ENCODE measurements at regions not wholly inside any gene's neighbourhood (a gene's known extent, or its start where the extent isn't known, plus 50 kb on each side); places are given as distances from the start of the nearest gene placed in this dataset.

- DNase-seq, result no peak
These were observed 158.0 kb downstream of the TM9SF2 start for GRCh38 chr13:99659226-99659625.

GRCh38 chr13:99658261-99658991, 157.2 kb downstream of the TM9SF2 start:
- DNase-seq, result no peak

GRCh38 chr13:99657848-99658260, 156.6 kb downstream of the TM9SF2 start:
- DNase-seq, result no peak

DNA sequence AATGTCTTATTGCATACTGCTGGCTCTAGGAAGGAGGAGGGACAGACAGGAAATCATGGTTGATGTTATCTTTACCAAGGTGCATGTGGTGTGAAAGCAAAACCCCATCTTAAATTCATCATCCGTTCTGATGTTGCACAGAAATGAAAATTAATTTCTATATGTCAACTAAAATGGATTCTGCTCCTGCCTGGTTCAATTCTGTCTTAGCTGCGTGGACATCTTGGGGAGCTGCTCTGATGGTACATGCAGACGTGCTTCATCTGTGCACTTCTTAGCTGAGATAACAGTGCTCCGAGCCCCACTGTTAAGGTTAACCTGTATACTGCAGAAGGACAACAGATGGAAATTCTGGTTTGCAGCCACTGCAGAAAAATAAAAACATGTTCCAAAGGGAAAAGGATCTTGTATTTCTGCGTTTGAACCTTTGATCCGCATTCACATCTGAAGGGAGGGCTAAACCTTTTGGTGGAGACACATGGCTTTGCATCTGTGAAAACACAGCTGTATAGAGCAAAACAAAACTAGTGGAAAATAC, 155.6 kb downstream of the TM9SF2 start:
- DNase-seq, result no peak

DNA sequence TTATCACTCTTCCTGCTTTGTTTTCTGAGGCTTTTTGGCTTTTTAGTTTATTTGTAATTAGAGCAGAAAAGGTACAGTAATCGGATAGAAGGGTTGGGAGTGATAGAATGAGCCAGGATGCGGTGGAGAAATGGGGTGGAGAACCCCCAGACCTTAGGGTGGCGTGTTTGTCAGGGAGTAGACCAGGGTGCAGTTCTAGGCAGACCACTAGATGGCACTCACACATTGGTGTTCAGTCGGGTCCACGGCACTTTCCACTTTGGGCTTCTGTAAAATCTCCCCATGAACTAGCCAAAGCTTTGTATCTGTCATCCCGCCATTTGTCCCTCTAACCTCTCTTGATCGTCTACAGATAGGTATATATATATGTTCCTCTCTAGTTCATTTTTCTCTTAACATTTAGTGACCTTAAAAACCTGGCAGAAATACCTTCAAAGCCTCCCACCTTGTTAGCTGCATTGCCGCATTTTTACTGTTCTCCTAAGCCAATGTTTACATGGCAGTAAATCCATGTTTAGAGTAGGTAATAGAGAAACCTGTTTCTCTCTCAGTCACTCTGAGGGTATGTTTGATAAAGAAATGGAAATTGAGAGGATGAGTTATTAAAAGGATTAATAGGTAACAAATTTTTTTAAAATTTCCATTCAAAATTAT, 154.9 kb downstream of the TM9SF2 start:
- peak; percentile 9 for DNase-seq

DNA sequence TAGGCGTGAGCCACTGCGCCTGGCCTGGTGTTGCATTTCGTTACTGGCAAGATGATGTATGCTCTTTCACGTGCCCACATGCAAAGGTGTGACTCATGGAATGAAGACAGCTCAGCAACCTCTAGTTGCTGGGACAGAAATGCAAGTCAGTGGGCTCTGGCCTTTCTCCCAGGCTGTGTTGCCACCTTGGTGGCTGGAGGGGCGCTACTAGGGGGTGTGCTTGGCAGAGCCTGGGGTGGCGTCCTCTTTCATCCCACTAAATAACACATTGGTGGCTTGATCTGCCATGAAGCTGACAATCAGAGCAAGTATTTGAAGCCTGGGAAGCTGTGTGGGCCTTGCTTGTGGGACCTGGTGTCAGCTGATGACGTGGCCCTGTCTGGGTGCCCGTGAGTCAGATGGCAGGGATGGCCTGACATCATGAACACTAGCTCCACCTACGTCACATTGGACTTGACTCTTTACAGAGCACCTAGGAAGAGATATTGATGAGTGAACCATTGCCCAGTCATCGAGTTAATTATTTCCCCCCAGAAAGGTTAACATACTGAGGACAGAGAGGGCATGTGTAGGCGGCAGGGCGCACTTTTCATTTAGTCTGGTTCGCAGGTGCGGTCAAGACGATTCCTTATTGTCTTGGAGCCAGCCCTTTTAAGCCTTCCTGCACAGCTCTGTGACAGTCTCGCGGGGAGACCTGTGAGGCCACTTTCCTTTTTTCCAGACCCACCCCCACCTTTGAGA, 154.2 kb downstream of the TM9SF2 start:
- DNase-seq, result no peak

DNA sequence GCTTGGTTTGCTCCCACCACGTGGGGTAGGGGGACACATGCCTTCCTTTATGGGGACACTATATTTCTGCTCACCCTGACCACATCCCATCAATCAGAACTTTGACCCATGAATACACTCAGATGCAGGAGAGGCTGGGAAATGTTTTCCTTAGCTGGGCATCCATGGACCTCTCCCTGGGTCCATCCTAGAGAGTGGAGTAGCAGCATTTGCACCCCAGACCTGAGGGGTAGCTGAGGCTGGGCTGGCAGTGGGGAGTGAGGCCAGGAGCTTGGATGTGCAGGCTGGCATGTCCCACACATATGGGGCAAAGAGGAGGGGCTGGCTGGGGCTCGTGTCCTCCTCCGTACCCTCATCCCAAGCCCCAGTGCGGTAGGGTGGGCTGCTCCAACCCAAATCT, 152.8 kb downstream of the TM9SF2 start:
- DNase-seq, result no peak

GRCh38 chr13:99653526-99653925, 152.3 kb downstream of the TM9SF2 start:
- DNase-seq, result no peak

DNA sequence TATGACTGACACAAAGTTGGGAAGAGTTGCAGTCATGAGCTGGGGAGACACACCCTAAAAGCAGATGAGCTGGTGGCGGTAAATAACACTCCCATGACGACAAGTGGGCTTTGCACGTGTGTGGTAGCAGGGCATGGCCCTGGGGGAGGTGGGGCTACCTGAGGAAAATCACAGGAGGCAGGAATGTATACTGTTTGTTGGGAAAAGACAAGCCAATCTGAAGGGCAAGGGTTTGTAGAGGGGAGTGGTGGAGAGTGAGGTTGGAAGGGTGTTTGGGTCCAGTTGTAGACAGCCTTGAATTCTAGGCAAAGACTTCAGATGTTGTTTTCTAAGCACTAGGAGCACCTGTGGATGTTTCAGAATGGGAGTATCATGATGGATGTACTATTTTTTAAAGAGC, 151.6 kb downstream of the TM9SF2 start:
- no peak for DNase-seq

DNA sequence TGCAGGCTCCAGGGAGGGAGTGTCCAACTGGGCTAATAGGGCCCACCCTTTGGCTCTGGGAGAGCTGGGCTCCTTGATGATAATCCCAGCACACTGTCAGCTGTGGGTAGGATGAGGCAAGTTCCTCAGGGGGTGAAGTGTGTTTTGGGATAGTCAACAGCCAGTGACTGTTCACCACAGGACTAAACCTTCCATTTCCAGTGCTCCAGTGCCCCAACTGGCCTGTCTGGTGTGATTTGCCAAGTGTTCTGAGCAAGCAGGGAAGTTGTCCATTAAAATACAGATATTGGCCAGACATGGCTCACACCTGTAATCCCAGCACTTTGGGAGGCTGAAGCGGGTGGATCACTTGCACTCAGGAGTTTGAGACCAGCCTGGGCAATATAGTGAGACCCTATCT, 150.9 kb downstream of the TM9SF2 start:
- DNase-seq, result no peak

GRCh38 chr13:99651016-99651415, 149.7 kb downstream of the TM9SF2 start:
- no peak for DNase-seq

DNA sequence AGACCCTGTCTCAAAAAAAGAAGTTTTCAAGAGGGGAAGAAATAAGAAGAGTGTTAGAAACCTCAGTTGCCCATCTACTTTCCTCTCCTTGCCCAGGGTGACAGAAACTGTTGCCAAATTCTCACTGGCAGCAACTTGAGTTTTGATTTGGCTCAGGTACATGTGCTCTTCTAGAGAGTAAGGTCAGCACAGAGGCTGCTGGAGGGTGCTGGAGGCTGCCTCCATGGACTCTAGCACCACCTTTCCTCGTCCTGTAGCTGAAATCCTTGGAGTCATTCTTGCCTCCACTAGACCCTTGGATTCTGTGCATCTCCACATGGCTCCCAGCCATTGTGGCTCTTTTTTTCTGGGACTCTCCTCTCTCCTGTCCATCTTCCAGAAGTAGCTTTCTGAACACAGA, 149.1 kb downstream of the TM9SF2 start:
- no peak for DNase-seq

GRCh38 chr13:99648927-99649326, 147.7 kb downstream of the TM9SF2 start:
- no peak for DNase-seq

GRCh38 chr13:99648066-99648665, 146.9 kb downstream of the TM9SF2 start:
- DNase-seq, result no peak

DNA sequence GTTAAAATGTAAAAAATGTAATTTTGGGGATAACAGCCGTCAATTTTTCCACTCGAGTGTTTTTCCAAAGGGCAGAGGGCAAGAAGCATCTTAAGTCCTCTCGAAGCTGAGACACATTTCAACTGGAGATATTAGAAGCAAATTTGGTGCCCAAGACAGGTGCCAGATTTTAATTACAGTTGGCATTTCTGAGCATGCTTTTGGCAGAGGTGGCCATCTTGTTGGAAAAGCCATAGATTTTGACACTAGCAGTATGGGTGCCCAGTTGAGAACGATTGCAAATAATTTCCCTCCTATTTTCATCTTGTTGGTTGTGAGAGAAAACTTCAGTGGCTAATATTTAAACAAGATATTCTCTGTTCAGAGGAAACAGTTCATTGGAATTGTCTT, 146.3 kb downstream of the TM9SF2 start:
- DNase-seq, result no peak

DNA sequence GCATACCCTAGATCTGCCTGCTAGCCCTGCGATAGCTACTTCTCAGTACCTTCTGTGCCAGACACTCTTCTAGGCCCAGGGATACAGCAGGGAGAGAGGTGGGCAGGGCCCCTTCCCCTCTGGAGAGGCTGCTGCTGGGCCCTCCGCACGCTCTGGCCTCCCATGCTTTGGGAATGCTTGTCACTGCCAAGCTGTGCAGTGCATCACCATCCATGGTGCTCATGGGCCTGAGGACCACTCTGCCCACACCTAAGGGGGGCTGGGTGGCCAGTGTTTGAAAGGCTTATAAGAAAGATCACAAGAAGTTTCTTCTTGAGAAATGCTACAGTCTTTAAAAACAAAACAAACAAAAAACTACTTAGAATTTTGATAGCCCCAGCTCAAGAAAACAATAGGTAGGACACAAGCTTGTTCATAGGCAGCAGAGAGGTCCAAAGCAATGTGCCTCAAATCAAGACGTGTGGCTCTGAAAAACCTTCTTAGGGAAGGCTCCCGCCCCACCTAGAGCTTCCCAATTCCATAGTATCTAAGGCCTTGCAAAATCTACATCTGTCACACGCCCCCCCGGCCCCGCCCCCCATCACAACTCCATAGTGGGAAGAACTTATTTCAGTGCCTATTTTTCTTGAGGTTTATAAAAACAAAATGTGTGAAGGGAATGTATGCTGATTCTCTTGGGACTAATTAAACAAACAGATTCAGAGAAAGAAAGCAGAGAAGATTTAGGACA, 145.8 kb downstream of the TM9SF2 start:
- DNase-seq, result no peak

- no peak for DNase-seq
These were observed 141.6 kb downstream of the TM9SF2 start for GRCh38 chr13:99642841-99643240.

GRCh38 chr13:99642006-99642405, 140.7 kb downstream of the TM9SF2 start:
- DNase-seq, result no peak

GRCh38 chr13:99640260-99640659, 139.0 kb downstream of the TM9SF2 start:
- no peak for DNase-seq

DNA sequence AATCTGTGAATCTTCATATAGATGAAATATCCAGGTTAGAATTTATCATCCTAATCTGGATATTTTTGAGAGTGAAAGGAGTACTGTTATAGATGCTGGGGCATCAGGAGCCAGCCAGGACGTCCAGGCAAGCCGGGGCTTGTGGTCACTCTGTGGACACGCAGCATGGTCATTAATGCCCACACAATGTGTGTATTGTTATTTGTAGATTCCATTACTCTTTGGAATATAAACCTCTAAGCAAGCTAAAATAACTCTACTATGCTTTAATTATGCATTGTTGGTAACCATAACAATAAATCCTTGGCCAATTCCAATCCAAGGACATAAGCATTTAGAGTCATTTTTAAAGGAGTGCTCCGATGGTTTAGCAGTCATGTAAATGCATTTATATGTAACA, 137.9 kb downstream of the TM9SF2 start:
- DNase-seq, result no peak

GRCh38 chr13:99636728-99637353, 135.6 kb downstream of the TM9SF2 start:
- DNase-seq, result no peak

DNA sequence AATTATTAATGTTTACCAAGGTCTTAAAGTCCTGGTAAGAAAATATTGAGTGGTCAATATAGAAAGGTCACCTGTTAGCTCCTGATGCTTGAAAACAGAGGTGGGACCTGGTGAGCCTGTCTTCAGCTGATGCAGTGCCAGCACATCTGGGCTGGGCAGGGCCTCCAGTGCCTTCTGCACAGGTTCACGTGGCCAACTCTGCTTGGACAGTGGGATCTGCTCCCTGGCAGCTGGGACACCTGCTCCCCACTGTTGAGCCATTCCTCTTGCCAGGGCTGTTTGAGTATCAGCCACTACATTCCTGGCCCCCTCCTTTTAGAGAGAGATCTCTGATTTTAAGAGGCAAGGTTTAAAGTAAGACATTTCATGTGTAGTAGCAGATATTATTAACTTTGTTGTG, 135.0 kb downstream of the TM9SF2 start:
- no peak for DNase-seq
